ENCODE measurements at regions not wholly inside any gene's neighbourhood (a gene's known extent, or its start where the extent isn't known, plus 50 kb on each side); places are given as distances from the start of the nearest gene placed in this dataset.

- H3K27me3 ChIP-seq (ENCODE audit: control insufficient read depth, insufficient read depth, low read length): no peaks in the 10 kb centered on the region
Observed at GRCh38 chr7:115674467-115675024, 356.0 kb downstream of the TFEC start.

GRCh38 chr7:115672024-115672423 is 358.5 kb downstream of the TFEC start:
- no peaks in the 10 kb centered on the region for H3K36me3 ChIP-seq (ENCODE audit: insufficient read depth, low read length)
- no peak overlapping the region for H3K4me3 ChIP-seq (ENCODE audit: low read length)
- H3K4me1 ChIP-seq (ENCODE audit: control insufficient read depth, insufficient read depth, low read length): peaks cover 17% of the 10 kb centered on the region
- no peak overlapping the region for H3K9ac ChIP-seq (ENCODE audit: low read depth, low read length)
- no peaks in the 10 kb centered on the region for H3K27me3 ChIP-seq (ENCODE audit: control insufficient read depth, insufficient read depth, low read length)
- no peaks in the 10 kb centered on the region for H3K9me3 ChIP-seq (replicated peaks; ENCODE audit: low read length)
- peak overlapping the region; percentile 1 for H3K4me2 ChIP-seq (ENCODE audit: low read length)

More at GRCh38 chr7:115674467-115675024, 356.0 kb downstream of the TFEC start:
- Histone ChIP-seq H3K4me1 (ENCODE audit: control insufficient read depth, insufficient read depth, low read length) (peaks cover 29% of the 10 kb centered on the region), H3K4me2 (ENCODE audit: low read length) (no peak overlapping the region), H3K4me3 (ENCODE audit: low read length) (no peak overlapping the region), H3K9ac (ENCODE audit: low read depth, low read length) (no peak overlapping the region), H3K9me3 (replicated peaks; ENCODE audit: low read length) (no peaks in the 10 kb centered on the region), H3K36me3 (ENCODE audit: insufficient read depth, low read length) (no peaks in the 10 kb centered on the region)

- Histone ChIP-seq H3K27me3 (ENCODE audit: control insufficient read depth, insufficient read depth, low read length) (no peaks in the 10 kb centered on the region), H3K4me1 (ENCODE audit: control insufficient read depth, insufficient read depth, low read length) (peaks cover 21% of the 10 kb centered on the region), H3K36me3 (ENCODE audit: insufficient read depth, low read length) (no peaks in the 10 kb centered on the region), H3K9me3 (replicated peaks; ENCODE audit: low read length) (no peaks in the 10 kb centered on the region), H3K4me3 (ENCODE audit: low read length) (no peak overlapping the region), H3K9ac (ENCODE audit: low read depth, low read length) (peak overlapping the region; percentile 15), H3K4me2 (ENCODE audit: low read length) (peak overlapping the region; percentile 62)
Observed at GRCh38 chr7:115662676-115663075, 367.9 kb downstream of the TFEC start.

GRCh38 chr7:115662120-115662519 is 368.4 kb downstream of the TFEC start:
- H3K9me3 ChIP-seq (replicated peaks; ENCODE audit: low read length): no peaks in the 10 kb centered on the region
- peaks cover 21% of the 10 kb centered on the region for H3K4me1 ChIP-seq (ENCODE audit: control insufficient read depth, insufficient read depth, low read length)
- no peaks in the 10 kb centered on the region for H3K27me3 ChIP-seq (ENCODE audit: control insufficient read depth, insufficient read depth, low read length)
- H3K4me2 ChIP-seq (ENCODE audit: low read length): peak overlapping the region; percentile 19
- no peak overlapping the region for H3K4me3 ChIP-seq (ENCODE audit: low read length)
- H3K9ac ChIP-seq (ENCODE audit: low read depth, low read length): peak overlapping the region; percentile 15
- H3K36me3 ChIP-seq (ENCODE audit: insufficient read depth, low read length): no peaks in the 10 kb centered on the region

GRCh38 chr7:115658223-115658622 is 372.3 kb downstream of the TFEC start:
- no peaks in the 10 kb centered on the region for H3K27me3 ChIP-seq (ENCODE audit: control insufficient read depth, insufficient read depth, low read length)
- H3K4me2 ChIP-seq (ENCODE audit: low read length): no peak overlapping the region
- H3K4me1 ChIP-seq (ENCODE audit: control insufficient read depth, insufficient read depth, low read length): peaks cover 25% of the 10 kb centered on the region
- no peaks in the 10 kb centered on the region for H3K9me3 ChIP-seq (replicated peaks; ENCODE audit: low read length)
- H3K36me3 ChIP-seq (ENCODE audit: insufficient read depth, low read length): no peaks in the 10 kb centered on the region
- no peak overlapping the region for H3K9ac ChIP-seq (ENCODE audit: low read depth, low read length)
- no peak overlapping the region for H3K4me3 ChIP-seq (ENCODE audit: low read length)

GRCh38 chr7:115654384-115655214 is 376.0 kb downstream of the TFEC start:
- Histone ChIP-seq H3K4me3 (ENCODE audit: low read length) (no peak overlapping the region), H3K36me3 (ENCODE audit: insufficient read depth, low read length) (no peaks in the 10 kb centered on the region), H3K4me2 (ENCODE audit: low read length) (no peak overlapping the region), H3K9me3 (replicated peaks; ENCODE audit: low read length) (no peaks in the 10 kb centered on the region), H3K4me1 (ENCODE audit: control insufficient read depth, insufficient read depth, low read length) (peaks cover 11% of the 10 kb centered on the region), H3K9ac (ENCODE audit: low read depth, low read length) (no peak overlapping the region), H3K27me3 (ENCODE audit: control insufficient read depth, insufficient read depth, low read length) (no peaks in the 10 kb centered on the region)

GRCh38 chr7:115649429-115649828 is 381.1 kb downstream of the TFEC start:
- Histone ChIP-seq H3K9ac (ENCODE audit: low read depth, low read length) (no peak overlapping the region), H3K27me3 (ENCODE audit: control insufficient read depth, insufficient read depth, low read length) (no peaks in the 10 kb centered on the region), H3K4me1 (ENCODE audit: control insufficient read depth, insufficient read depth, low read length) (peaks cover 2% of the 10 kb centered on the region), H3K4me3 (ENCODE audit: low read length) (no peak overlapping the region), H3K36me3 (ENCODE audit: insufficient read depth, low read length) (no peaks in the 10 kb centered on the region), H3K4me2 (ENCODE audit: low read length) (no peak overlapping the region), H3K9me3 (replicated peaks; ENCODE audit: low read length) (no peaks in the 10 kb centered on the region)

GRCh38 chr7:115647712-115648111 is 382.9 kb downstream of the TFEC start:
- Histone ChIP-seq H3K4me3 (ENCODE audit: low read length) (no peak overlapping the region), H3K4me1 (ENCODE audit: control insufficient read depth, insufficient read depth, low read length) (no peaks in the 10 kb centered on the region), H3K9me3 (replicated peaks; ENCODE audit: low read length) (no peaks in the 10 kb centered on the region), H3K27me3 (ENCODE audit: control insufficient read depth, insufficient read depth, low read length) (no peaks in the 10 kb centered on the region), H3K4me2 (ENCODE audit: low read length) (no peak overlapping the region), H3K9ac (ENCODE audit: low read depth, low read length) (no peak overlapping the region), H3K36me3 (ENCODE audit: insufficient read depth, low read length) (no peaks in the 10 kb centered on the region)

- Histone ChIP-seq H3K4me1 (ENCODE audit: control insufficient read depth, insufficient read depth, low read length) (no peaks in the 10 kb centered on the region), H3K4me2 (ENCODE audit: low read length) (no peak overlapping the region), H3K9me3 (replicated peaks; ENCODE audit: low read length) (no peaks in the 10 kb centered on the region), H3K36me3 (ENCODE audit: insufficient read depth, low read length) (no peaks in the 10 kb centered on the region), H3K4me3 (ENCODE audit: low read length) (no peak overlapping the region), H3K9ac (ENCODE audit: low read depth, low read length) (no peak overlapping the region), H3K27me3 (ENCODE audit: control insufficient read depth, insufficient read depth, low read length) (no peaks in the 10 kb centered on the region)
Observed at GRCh38 chr7:115642194-115642593, 388.4 kb downstream of the TFEC start.

GRCh38 chr7:115638853-115639252 is 391.7 kb downstream of the TFEC start:
- Histone ChIP-seq H3K9ac (ENCODE audit: low read depth, low read length) (no peak overlapping the region), H3K27me3 (ENCODE audit: control insufficient read depth, insufficient read depth, low read length) (no peaks in the 10 kb centered on the region), H3K4me3 (ENCODE audit: low read length) (no peak overlapping the region), H3K9me3 (replicated peaks; ENCODE audit: low read length) (no peaks in the 10 kb centered on the region), H3K4me1 (ENCODE audit: control insufficient read depth, insufficient read depth, low read length) (peaks cover 14% of the 10 kb centered on the region), H3K4me2 (ENCODE audit: low read length) (no peak overlapping the region), H3K36me3 (ENCODE audit: insufficient read depth, low read length) (no peaks in the 10 kb centered on the region)

- no peak overlapping the region for H3K4me2 ChIP-seq (ENCODE audit: low read length)
- H3K36me3 ChIP-seq (ENCODE audit: insufficient read depth, low read length): no peaks in the 10 kb centered on the region
- H3K27me3 ChIP-seq (ENCODE audit: control insufficient read depth, insufficient read depth, low read length): no peaks in the 10 kb centered on the region
- H3K9ac ChIP-seq (ENCODE audit: low read depth, low read length): no peak overlapping the region
- no peak overlapping the region for H3K4me3 ChIP-seq (ENCODE audit: low read length)
- H3K9me3 ChIP-seq (replicated peaks; ENCODE audit: low read length): no peaks in the 10 kb centered on the region
- peaks cover 14% of the 10 kb centered on the region for H3K4me1 ChIP-seq (ENCODE audit: control insufficient read depth, insufficient read depth, low read length)
Observed at GRCh38 chr7:115637128-115637527, 393.4 kb downstream of the TFEC start.

GRCh38 chr7:115635876-115636275 is 394.7 kb downstream of the TFEC start:
- no peak overlapping the region for H3K4me2 ChIP-seq (ENCODE audit: low read length)
- H3K4me3 ChIP-seq (ENCODE audit: low read length): no peak overlapping the region
- H3K4me1 ChIP-seq (ENCODE audit: control insufficient read depth, insufficient read depth, low read length): peaks cover 14% of the 10 kb centered on the region

More at GRCh38 chr7:115635876-115636275, 394.7 kb downstream of the TFEC start:
- Histone ChIP-seq H3K9ac (ENCODE audit: low read depth, low read length) (no peak overlapping the region), H3K9me3 (replicated peaks; ENCODE audit: low read length) (no peaks in the 10 kb centered on the region), H3K27me3 (ENCODE audit: control insufficient read depth, insufficient read depth, low read length) (no peaks in the 10 kb centered on the region), H3K36me3 (ENCODE audit: insufficient read depth, low read length) (no peaks in the 10 kb centered on the region)

Data from skeletal muscle satellite cell (primary cell).